H1 (cell line): ENCODE measurements at regions not wholly inside any gene's neighbourhood (a gene's known extent, or its start where the extent isn't known, plus 50 kb on each side); places are given as distances from the start of the nearest gene placed in this dataset.

ENCODE experiments used
- CTCF ChIA-PET: fragments of 300-600 bp; sonication (Branson Sonifier 250); formaldehyde crosslinking; loops from one replicate; lab custom pipeline; 2021; ENCODE audit not compliant: partially characterized antibody; lab: Charles Lee
- POLR2A ChIA-PET: fragments of 300-600 bp; sonication (Branson Sonifier 250); formaldehyde crosslinking; loops from one replicate; lab custom pipeline; 2021; ENCODE audit warnings: inconsistent platforms; ENCODE audit not compliant: partially characterized antibody; lab: Charles Lee
- DNase-seq, 2 experiments: peaks; one replicate each; pipeline versions ENCODE4 v3.0.0 to v3.0.0-alpha.2; 2010 to 2022; ENCODE audit warnings: low spot score in 2 of 2, low read depth in 1 of 2, mixed read lengths in 1 of 2
- FAIRE-seq: peaks from 2 replicates; lab custom pipeline; 2011; peaks lifted over from hg19 to GRCh38; lab: Jason Lieb, UNC
- H2AFZ ChIP-seq: 2 replicates; pipeline ENCODE4 v1.8.1; 2012; ENCODE audit warnings: low read length, inconsistent platforms
- H2AK5ac ChIP-seq: 2 replicates; pipeline ENCODE4 v1.6.1; 2013; ENCODE audit warnings: low read depth, low read length
- H2BK120ac ChIP-seq: replicated peaks from 2 replicates; pipeline ENCODE3; 2013; ENCODE audit warnings: low read depth, low read length, inconsistent platforms
- H2BK12ac ChIP-seq: 2 replicates; pipeline ENCODE4 v1.6.1; 2013; ENCODE audit warnings: low read depth, low read length
- H2BK15ac ChIP-seq: 2 replicates; pipeline ENCODE4 v1.6.1; 2013; ENCODE audit warnings: low read length
- H2BK20ac ChIP-seq: 2 replicates; pipeline ENCODE4 v1.6.1; 2013; ENCODE audit warnings: low read length
- H2BK5ac ChIP-seq: 2 replicates; pipeline ENCODE4 v1.6.1; 2013; ENCODE audit warnings: low read depth, low read length
- H3K14ac ChIP-seq: 2 replicates; pipeline ENCODE4 v1.6.1; 2013; ENCODE audit warnings: inconsistent platforms; ENCODE audit not compliant: insufficient read length
- H3K18ac ChIP-seq: 2 replicates; pipeline ENCODE4 v1.6.1; 2013; ENCODE audit warnings: low read length; ENCODE audit errors: extremely low read depth
- H3K23ac ChIP-seq: 2 replicates; pipeline ENCODE4 v1.6.1; 2013; ENCODE audit warnings: inconsistent platforms; ENCODE audit not compliant: insufficient read length
- H3K23me2 ChIP-seq: 2 replicates; pipeline ENCODE4 v1.6.1; 2013; ENCODE audit warnings: low read depth, low read length
- H3K27ac ChIP-seq: 2 replicates; pipeline ENCODE4 v1.6.1; 2011; ENCODE audit warnings: low read depth, low read length, inconsistent platforms
- H3K27me3 ChIP-seq, 4 experiments: replicated peaks in 1 of 4; 1 replicate in 1 of 4; 2 replicates in 3 of 4; pipeline versions ENCODE4 v1.6.1 to v1.8.1; 2011 to 2013; ENCODE audit warnings: low read length in 3 of 4, mild to moderate bottlenecking in 3 of 4, inconsistent platforms in 2 of 4, mixed read lengths in 2 of 4, moderate library complexity in 1 of 4; ENCODE audit not compliant: control insufficient read depth in 3 of 4, insufficient read depth in 3 of 4; ENCODE audit errors: extremely low read depth in 1 of 4
- H3K36me3 ChIP-seq, 4 experiments: 2 replicates each; pipeline versions ENCODE4 v1.6.1 to v1.8.1; 2011 to 2013; ENCODE audit warnings: mild to moderate bottlenecking in 4 of 4, low read length in 3 of 4, moderate library complexity in 2 of 4, control low read depth in 1 of 4, inconsistent platforms in 1 of 4; ENCODE audit not compliant: insufficient read depth in 4 of 4, control insufficient read depth in 2 of 4
- H3K4ac ChIP-seq: replicated peaks from 2 replicates; pipeline ENCODE3; 2013; ENCODE audit warnings: low read length, low read depth, mixed read lengths, inconsistent platforms; ENCODE audit not compliant: insufficient read length
- H3K4me1 ChIP-seq, 4 experiments: replicated peaks in 1 of 4; 1 replicate in 1 of 4; 2 replicates in 3 of 4; pipeline versions ENCODE4 v1.6.1 to v1.8.1; 2011 to 2013; ENCODE audit warnings: low read length in 3 of 4, inconsistent platforms in 2 of 4, mixed read lengths in 1 of 4; ENCODE audit not compliant: insufficient read depth in 4 of 4, control insufficient read depth in 3 of 4
- H3K4me2 ChIP-seq, 2 experiments: 2 replicates each; pipeline versions ENCODE4 v1.6.1 to v1.8.1; 2011 to 2013; ENCODE audit warnings: low read depth in 2 of 2, low read length in 2 of 2, control low read depth in 1 of 2, inconsistent platforms in 1 of 2, mild to moderate bottlenecking in 1 of 2; ENCODE audit not compliant: insufficient read depth in 1 of 2
- H3K4me3 ChIP-seq, 4 experiments: fragments of 200-600, 300-600 bp in 1 of 4; sonication (generic), shearing (Covaris generic), sonication (Bioruptor Twin) in 1 of 4; 2 replicates each; pipeline versions ENCODE4 v1.5.1 to v1.8.1; 2011 to 2016; ENCODE audit warnings: low read length in 4 of 4, low read depth in 3 of 4, control low read depth in 2 of 4, inconsistent platforms in 2 of 4, mild to moderate bottlenecking in 2 of 4, mixed read lengths in 1 of 4, moderate library complexity in 1 of 4; ENCODE audit not compliant: insufficient read depth in 2 of 4; ENCODE audit errors: extremely low read depth in 1 of 4
- H3K56ac ChIP-seq: replicated peaks from 2 replicates; pipeline ENCODE3; 2013; ENCODE audit warnings: low read depth, mild to moderate bottlenecking, mixed read lengths, low read length, inconsistent platforms; ENCODE audit not compliant: insufficient read length
- H3K79me1 ChIP-seq: 2 replicates; pipeline ENCODE4 v1.6.1; 2013; ENCODE audit warnings: low read depth, low read length, control low read depth
- H3K79me2 ChIP-seq, 2 experiments: 2 replicates each; pipeline versions ENCODE4 v1.6.1 to v1.8.1; 2012 to 2013; ENCODE audit warnings: low read length in 2 of 2, mild to moderate bottlenecking in 2 of 2, inconsistent platforms in 1 of 2; ENCODE audit not compliant: insufficient read depth in 2 of 2, control insufficient read depth in 1 of 2
- H3K9ac ChIP-seq, 4 experiments: replicated peaks in 1 of 4; 1 replicate in 1 of 4; 2 replicates in 3 of 4; pipeline versions ENCODE4 v1.6.1 to v1.8.1; 2011 to 2013; ENCODE audit warnings: low read depth in 3 of 4, low read length in 3 of 4, control low read depth in 2 of 4, mild to moderate bottlenecking in 2 of 4, moderate library complexity in 2 of 4, inconsistent platforms in 1 of 4; ENCODE audit errors: extremely low read depth in 1 of 4
- H3K9me3 ChIP-seq, 2 experiments: 2 replicates each; pipeline versions ENCODE4 v1.6.1 to v1.8.1; 2012 to 2013; ENCODE audit warnings: mild to moderate bottlenecking in 2 of 2, moderate library complexity in 2 of 2, control low read depth in 1 of 2, inconsistent platforms in 1 of 2, low read depth in 1 of 2, low read length in 1 of 2, mixed read lengths in 1 of 2; ENCODE audit not compliant: insufficient read depth in 2 of 2
- H4K20me1 ChIP-seq, 2 experiments: replicated peaks in 1 of 2; 2 replicates each; pipeline versions ENCODE3 to v1.8.1; 2011 to 2013; ENCODE audit warnings: inconsistent platforms in 2 of 2, low read length in 2 of 2, mild to moderate bottlenecking in 1 of 2; ENCODE audit not compliant: insufficient read depth in 2 of 2, control insufficient read depth in 1 of 2
- H4K5ac ChIP-seq: 2 replicates; pipeline ENCODE4 v1.6.1; 2013; ENCODE audit warnings: low read length, low read depth, mixed read lengths, inconsistent platforms; ENCODE audit not compliant: insufficient read length
- H4K8ac ChIP-seq: 2 replicates; pipeline ENCODE4 v1.8.0; 2013; ENCODE audit warnings: mild to moderate bottlenecking, moderate library complexity, low read length, inconsistent platforms; ENCODE audit not compliant: insufficient read depth; ENCODE audit errors: extremely low read depth
- H4K91ac ChIP-seq: replicated peaks from 2 replicates; pipeline ENCODE3; 2013; ENCODE audit warnings: low read length, mixed read lengths, inconsistent platforms; ENCODE audit not compliant: insufficient read length
- BACH1 ChIP-seq: IDR thresholded peaks from 2 replicates; pipeline ENCODE4 v1.6.1; 2012; ENCODE audit warnings: low read length, improper control_type of control experiment
- CREB1 ChIP-seq: IDR thresholded peaks from 2 replicates; pipeline ENCODE4 v1.6.1; 2012; ENCODE audit warnings: inconsistent platforms
- JUN ChIP-seq: IDR thresholded peaks from 2 replicates; pipeline ENCODE4 v1.6.1; 2011; ENCODE audit warnings: low read depth, mild to moderate bottlenecking, improper control_type of control experiment, low read length
- NANOG ChIP-seq: IDR thresholded peaks from 2 replicates; pipeline ENCODE4 v1.6.1; 2011; ENCODE audit warnings: low read length, low read depth, mild to moderate bottlenecking, inconsistent platforms; ENCODE audit not compliant: insufficient read depth, poor library complexity, severe bottlenecking
- SUZ12 ChIP-seq: fragments of 200-600 bp; sonication (generic); IDR thresholded peaks from 2 replicates; pipeline ENCODE4 v1.6.1; 2012; ENCODE audit warnings: mild to moderate bottlenecking, inconsistent platforms, low read length, moderate library complexity, mixed read lengths
- TEAD4 ChIP-seq: IDR thresholded peaks from 2 replicates; pipeline ENCODE4 v1.6.1; 2012; ENCODE audit warnings: low read depth, low read length, inconsistent platforms, mixed read lengths
- WGBS, 2 experiments: shearing (Covaris generic) in 1 of 2; methylation state at CpG; one replicate each; pipeline versions ENCODE4 v1.1.6 to v1.1.7; 2013 to 2015; ENCODE audit warnings: low lambda C conversion rate in 2 of 2, mixed read lengths in 2 of 2, inconsistent platforms in 1 of 2, low coverage in 1 of 2, missing lambda C conversion rate in 1 of 2; ENCODE audit not compliant: insufficient replicate concordance in 2 of 2, insufficient coverage in 1 of 2, insufficient read length in 1 of 2; ENCODE audit errors: extremely low coverage in 1 of 2, missing lambda C conversion rate in 1 of 2; 5-methylcytosine and 5-hydroxymethylcytosine counted together

GRCh38 chr13:18951412-18951811 is 230.2 kb downstream of the TUBA3C start:
- no peak overlapping the region for H2AK5ac ChIP-seq
- no peak overlapping the region for H3K56ac ChIP-seq
- peaks cover 80 to 100% of the 10 kb centered on the region in 2 experiments for H3K9me3 ChIP-seq
- no peak overlapping the region for H3K4me3 ChIP-seq
- peaks cover 0 to 4% of the 10 kb centered on the region in 2 experiments for H4K20me1 ChIP-seq
- H3K18ac ChIP-seq: no peak overlapping the region
- 95% methylated on average over 12 of the region's 13 CpGs; no CpG with 5 or more reads in 1 of the 2 experiments for WGBS, 2 experiments
- H3K79me1 ChIP-seq: no peaks in the 10 kb centered on the region
- FAIRE-seq: no peak
- H4K8ac ChIP-seq: no peak overlapping the region
- no peaks in the 10 kb centered on the region for H3K27me3 ChIP-seq
- CTCF ChIA-PET: no interaction called here
- peaks cover 9% of the 10 kb centered on the region; the same call in 1 of the 2 replicates for H3K23me2 ChIP-seq
- H3K4me2 ChIP-seq: no peak overlapping the region
- POLR2A ChIA-PET: no interaction called here
- H4K91ac ChIP-seq: no peak overlapping the region
- no peaks in the 10 kb centered on the region for H3K4me1 ChIP-seq
- no peak overlapping the region for H2BK15ac ChIP-seq
- no peak overlapping the region for H2BK5ac ChIP-seq
- H3K4ac ChIP-seq: no peak overlapping the region
- no peaks in the 10 kb centered on the region for H3K36me3 ChIP-seq
- no peak overlapping the region for H2AFZ ChIP-seq
- H4K5ac ChIP-seq: no peak overlapping the region
- no peak overlapping the region for H2BK120ac ChIP-seq
- H2BK12ac ChIP-seq: no peak overlapping the region
- H3K79me2 ChIP-seq: no peaks in the 10 kb centered on the region
- H3K23ac ChIP-seq: no peak overlapping the region
- no peak overlapping the region for H2BK20ac ChIP-seq
- no peak overlapping the region for H3K14ac ChIP-seq
- no peak overlapping the region for H3K27ac ChIP-seq
- no peak overlapping the region for H3K9ac ChIP-seq
- DNase-seq: no peak
- TF ChIP-seq CREB1 (no peak), BACH1 (no peak), SUZ12 (no peak), TEAD4 (no peak), NANOG (no peak), JUN (no peak)
